DND-41 (cell line): ENCODE measurements at regions not wholly inside any gene's neighbourhood (a gene's known extent, or its start where the extent isn't known, plus 50 kb on each side); places are given as distances from the start of the nearest gene placed in this dataset.

ENCODE experiments used
- CTCF ChIP-seq: IDR thresholded peaks from 2 replicates; pipeline ENCODE4 v1.5.1; 2012; ENCODE audit warnings: borderline replicate concordance, low read length, moderate library complexity, mild to moderate bottlenecking; ENCODE audit not compliant: poor library complexity, severe bottlenecking; ENCODE audit errors: extremely low read depth
- EZH2 ChIP-seq: IDR thresholded peaks from 3 replicates; pipeline ENCODE4 v1.6.1; 2012; ENCODE audit warnings: borderline replicate concordance, low read depth, mild to moderate bottlenecking, moderate library complexity, low read length, inconsistent platforms; ENCODE audit not compliant: severe bottlenecking

DNA sequence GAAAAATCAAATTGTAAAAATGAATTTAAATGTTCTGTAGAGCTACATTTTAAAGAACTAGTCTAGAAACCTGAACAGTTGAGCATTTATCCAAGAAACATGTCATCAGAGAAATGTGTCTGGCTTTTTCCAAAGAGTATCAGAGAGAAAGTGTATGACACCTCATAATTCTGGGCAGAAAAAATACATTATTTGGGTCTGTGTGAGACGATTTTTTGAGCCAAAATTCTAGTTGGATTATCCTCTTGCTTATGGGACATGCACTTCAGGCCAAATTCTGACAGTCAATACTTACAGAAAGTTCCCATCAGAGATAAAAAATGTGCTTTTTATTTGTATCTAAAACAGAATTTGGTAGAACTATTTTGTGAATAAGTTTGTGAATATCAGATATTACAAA, 1242.7 kb downstream of the EPHA7 start:
- TF ChIP-seq CTCF (no peak), EZH2 (no peak)
